NOMO-1 treated with dmso at 0.1 percent for 144 hours (cell line): ENCODE measurements at regions not wholly inside any gene's neighbourhood (a gene's known extent, or its start where the extent isn't known, plus 50 kb on each side); places are given as distances from the start of the nearest gene placed in this dataset.
"Not testable (repeated sequence)": the region's sequence is repeated elsewhere in the genome, so short reads cannot be mapped to it uniquely, and the experiment has no call there.

Experiments used
- DNase-seq: peaks from one replicate; lab custom pipeline; 2025; ENCODE audit not compliant: unreplicated experiment; lab: John Stamatoyannopoulos, UW

GRCh38 chrX:84611843-84612636, 109.8 kb upstream of the HDX start:
- no peak for DNase-seq

GRCh38 chrX:84634201-84634782, 132.0 kb upstream of the HDX start:
- DNase-seq: no peak

- DNase-seq: no peak
Observed at GRCh38 chrX:84666086-84666485, 163.8 kb upstream of the HDX start.

GRCh38 chrX:84690228-84690627, 188.0 kb upstream of the HDX start:
- no peak for DNase-seq

GRCh38 chrX:84709987-84710386, 207.7 kb upstream of the HDX start:
- DNase-seq: no peak

GRCh38 chrX:84710611-84711010, 208.4 kb upstream of the HDX start:
- DNase-seq: no peak

- DNase-seq: no peak
Observed at GRCh38 chrX:84712621-84713020, 210.4 kb upstream of the HDX start.

- peak; percentile 37 for DNase-seq
Observed at GRCh38 chrX:84715315-84715714, 213.1 kb upstream of the HDX start.

GRCh38 chrX:84717343-84717742, 215.1 kb upstream of the HDX start:
- no peak for DNase-seq

- DNase-seq: no peak
Observed at GRCh38 chrX:84721416-84721815, 219.2 kb upstream of the HDX start.

GRCh38 chrX:84724576-84724975, 222.3 kb upstream of the HDX start:
- no peak for DNase-seq

- DNase-seq: no peak
Observed at GRCh38 chrX:84729408-84729807, 227.2 kb upstream of the HDX start.

- peak; percentile 46 for DNase-seq
Observed at GRCh38 chrX:84729809-84730208, 227.6 kb upstream of the HDX start.

GRCh38 chrX:84735025-84735424, 232.8 kb upstream of the HDX start:
- DNase-seq: peak; percentile 34

- no peak for DNase-seq
Observed at GRCh38 chrX:84737471-84737871, 235.2 kb upstream of the HDX start.

- DNase-seq: no peak
Observed at GRCh38 chrX:84747516-84747915, 245.3 kb upstream of the HDX start.

- no peak for DNase-seq
Observed at GRCh38 chrX:84748965-84749656, 246.9 kb upstream of the HDX start.

- no peak for DNase-seq
Observed at GRCh38 chrX:84760560-84760959, 243.1 kb upstream of the APOOL start.

GRCh38 chrX:84796321-84796720, 207.4 kb upstream of the APOOL start:
- DNase-seq: no peak

GRCh38 chrX:84830836-84831235, 172.8 kb upstream of the APOOL start:
- no peak for DNase-seq

- not testable (repeated sequence) for DNase-seq
Observed at GRCh38 chrX:84846541-84846940, 157.1 kb upstream of the APOOL start.

- DNase-seq: not testable (repeated sequence)
Observed at GRCh38 chrX:84851183-84851582, 152.5 kb upstream of the APOOL start.
